Fibroblast of lung (primary cell): ENCODE measurements at regions not wholly inside any gene's neighbourhood (a gene's known extent, or its start where the extent isn't known, plus 50 kb on each side); places are given as distances from the start of the nearest gene placed in this dataset.

Experiments
- EZH2 ChIP-seq: IDR thresholded peaks from 2 replicates; pipeline ENCODE4 v1.5.1; 2012; ENCODE audit warnings: low read length, control low read depth, mild to moderate bottlenecking; ENCODE audit errors: missing control alignments
- TF ChIP-seq, protein P1 (sequence below), 2 donors: IDR thresholded peaks in 1 of 2; conservative IDR thresholded peaks in 1 of 2; 1 replicate in 1 of 2; 2 replicates in 1 of 2; pipeline ENCODE4 v1.5.1; 2011 to 2012; ENCODE audit warnings: low read length in 2 of 2, control low read depth in 1 of 2, inconsistent platforms in 1 of 2, low read depth in 1 of 2, mild to moderate bottlenecking in 1 of 2

- TF ChIP-seq, protein P1, sequence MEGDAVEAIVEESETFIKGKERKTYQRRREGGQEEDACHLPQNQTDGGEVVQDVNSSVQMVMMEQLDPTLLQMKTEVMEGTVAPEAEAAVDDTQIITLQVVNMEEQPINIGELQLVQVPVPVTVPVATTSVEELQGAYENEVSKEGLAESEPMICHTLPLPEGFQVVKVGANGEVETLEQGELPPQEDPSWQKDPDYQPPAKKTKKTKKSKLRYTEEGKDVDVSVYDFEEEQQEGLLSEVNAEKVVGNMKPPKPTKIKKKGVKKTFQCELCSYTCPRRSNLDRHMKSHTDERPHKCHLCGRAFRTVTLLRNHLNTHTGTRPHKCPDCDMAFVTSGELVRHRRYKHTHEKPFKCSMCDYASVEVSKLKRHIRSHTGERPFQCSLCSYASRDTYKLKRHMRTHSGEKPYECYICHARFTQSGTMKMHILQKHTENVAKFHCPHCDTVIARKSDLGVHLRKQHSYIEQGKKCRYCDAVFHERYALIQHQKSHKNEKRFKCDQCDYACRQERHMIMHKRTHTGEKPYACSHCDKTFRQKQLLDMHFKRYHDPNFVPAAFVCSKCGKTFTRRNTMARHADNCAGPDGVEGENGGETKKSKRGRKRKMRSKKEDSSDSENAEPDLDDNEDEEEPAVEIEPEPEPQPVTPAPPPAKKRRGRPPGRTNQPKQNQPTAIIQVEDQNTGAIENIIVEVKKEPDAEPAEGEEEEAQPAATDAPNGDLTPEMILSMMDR (conservative IDR thresholded peaks at IDR 0.05 in 1 of 2, IDR thresholded peaks at IDR 0.05 in 1 of 2; ENCODE audit: low read depth in 1 of 2, low read length in 2 of 2), result no peak
- TF ChIP-seq EZH2, result no peak
Measured at GRCh38 chr6:71529026-71529425, 240.4 kb downstream of the OGFRL1 start.
